Activated T-cell treated with anti-CD3 and anti-CD28 coated beads for 24 hours (primary cell): ENCODE measurements at regions not wholly inside any gene's neighbourhood (a gene's known extent, or its start where the extent isn't known, plus 50 kb on each side); places are given as distances from the start of the nearest gene placed in this dataset.

Experiments used
- DNase-seq: peaks from one replicate; pipeline ENCODE4 v3.0.0-alpha.2; 2020; ENCODE audit warnings: low read depth

GRCh38 chr3:59698091-59698490 is 648.3 kb upstream of the CFAP20DC start:
- DNase-seq, result no peak

DNA sequence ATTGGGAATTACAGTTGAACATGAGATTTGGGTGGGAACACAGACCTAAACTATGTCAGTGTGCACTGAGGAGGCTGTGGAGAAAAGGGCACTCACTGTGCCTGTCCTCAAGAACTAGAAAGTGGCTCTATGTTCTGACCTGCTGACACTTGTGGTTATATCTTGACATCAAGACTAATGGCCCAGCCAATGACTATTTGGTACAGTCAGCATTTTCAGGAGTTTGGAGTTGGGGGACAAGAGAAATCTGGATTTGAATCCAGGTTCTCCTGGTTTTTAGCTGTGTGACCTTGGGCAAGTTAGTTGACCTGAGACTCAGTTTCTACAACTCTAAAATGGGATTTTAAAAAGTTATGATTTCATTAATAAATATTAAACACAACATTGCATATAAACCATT is 647.0 kb upstream of the CFAP20DC start:
- DNase-seq, result no peak

- no peak for DNase-seq
Observed at GRCh38 chr3:59695860-59696259, 646.0 kb upstream of the CFAP20DC start.

DNA sequence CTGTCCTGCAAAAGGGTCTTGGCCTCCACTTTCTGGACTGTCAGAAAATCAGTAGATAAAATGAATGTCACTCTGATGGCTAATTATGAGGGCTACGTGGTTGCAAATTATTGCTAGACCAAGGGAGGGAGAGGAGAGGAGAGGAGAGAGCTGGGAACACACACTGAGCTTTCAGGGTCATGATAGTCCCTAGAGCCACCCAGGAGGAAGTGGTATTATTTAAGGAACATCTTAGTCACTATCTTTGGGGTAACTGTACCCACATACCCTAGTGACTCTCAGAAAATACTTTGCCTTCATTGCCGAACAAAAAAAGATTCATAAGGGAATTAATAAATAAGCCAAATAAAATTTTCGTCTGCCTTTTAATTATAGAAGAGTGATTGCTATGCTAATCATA is 642.3 kb upstream of the CFAP20DC start:
- no peak for DNase-seq

GRCh38 chr3:59690886-59691285 is 641.1 kb upstream of the CFAP20DC start:
- DNase-seq, result no peak

GRCh38 chr3:59688636-59689035 is 638.8 kb upstream of the CFAP20DC start:
- DNase-seq, result no peak

- DNase-seq, result no peak
Observed at GRCh38 chr3:59685432-59685831, 635.6 kb upstream of the CFAP20DC start.

- no peak for DNase-seq
Observed at GRCh38 chr3:59684766-59685165, 634.9 kb upstream of the CFAP20DC start.

DNA sequence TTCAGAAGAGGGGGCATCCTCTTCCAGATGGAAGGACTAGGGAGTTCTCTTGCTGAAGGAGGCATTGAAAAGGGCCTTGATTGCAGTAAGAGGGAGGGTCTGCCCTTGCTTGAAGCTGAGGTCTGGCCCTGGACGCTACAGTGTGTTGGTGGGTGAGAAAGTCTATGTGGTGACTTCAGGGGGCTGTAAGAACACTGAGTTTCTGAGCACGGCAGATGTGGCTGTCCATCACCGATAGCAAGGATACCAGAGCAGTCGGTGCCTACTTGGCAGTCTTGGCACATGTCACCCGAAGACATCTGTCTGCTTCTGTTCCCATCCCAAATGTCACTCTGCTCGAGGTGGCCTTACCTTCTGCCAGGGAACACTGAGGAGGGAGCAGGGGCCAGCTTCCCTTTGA is 631.1 kb upstream of the CFAP20DC start:
- DNase-seq, result no peak

- no peak for DNase-seq
Observed at GRCh38 chr3:59677747-59678702, 628.2 kb upstream of the CFAP20DC start.

DNA sequence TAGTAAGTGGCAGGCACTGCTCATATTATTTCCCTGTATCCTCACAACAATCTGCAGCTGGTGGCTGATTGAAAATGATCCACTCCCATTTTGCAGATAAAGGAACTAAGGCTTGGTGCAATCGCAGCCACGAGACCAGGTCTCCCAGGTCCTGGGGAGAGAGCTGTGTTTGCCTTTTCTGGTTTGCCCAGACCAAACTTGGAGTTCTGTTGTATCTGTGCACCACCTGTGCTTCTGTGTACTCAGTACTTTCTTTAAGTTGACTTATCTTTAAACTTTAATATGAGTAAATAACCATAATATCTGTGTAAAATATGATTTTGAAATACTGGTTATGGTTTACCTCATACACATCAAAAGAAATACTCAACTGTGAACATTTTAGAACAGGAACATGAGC is 625.7 kb upstream of the CFAP20DC start:
- no peak for DNase-seq

DNA sequence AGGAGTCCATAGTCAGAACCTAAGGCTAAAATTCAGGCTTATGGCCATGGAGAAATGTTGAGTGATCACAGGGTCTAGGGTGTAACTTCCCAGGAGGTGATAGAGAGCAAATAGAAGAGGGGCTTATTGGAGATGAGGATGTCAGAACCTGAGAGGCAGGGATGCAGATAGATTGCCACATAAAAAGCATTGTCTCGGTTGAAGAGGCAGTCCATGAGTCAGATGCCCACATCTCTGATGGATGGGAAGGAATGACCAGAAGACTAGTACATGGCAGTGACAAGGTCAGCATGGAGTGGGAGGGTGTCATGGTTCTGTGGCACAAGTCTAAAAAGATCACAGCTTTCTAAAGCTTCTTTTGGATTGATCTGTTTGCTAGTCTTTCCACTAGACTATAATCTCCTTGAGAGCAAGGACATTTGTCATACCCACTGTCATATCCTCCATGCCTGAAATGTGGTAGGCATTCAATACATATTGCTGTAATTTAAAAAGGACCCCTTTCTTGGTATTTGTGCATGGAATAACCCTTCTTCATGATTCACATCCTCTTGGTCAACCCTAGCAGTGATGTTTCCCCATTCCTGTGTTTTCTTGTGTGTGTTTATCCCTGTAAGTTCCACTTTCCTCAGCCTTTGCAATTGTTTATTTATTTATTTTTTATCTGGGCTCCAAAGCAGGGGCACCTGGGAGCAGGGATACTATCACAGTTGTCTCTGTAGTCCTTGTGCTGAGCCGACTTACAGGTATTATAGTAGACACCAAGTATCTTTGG is 613.4 kb upstream of the CFAP20DC start:
- DNase-seq, result no peak

GRCh38 chr3:59660852-59661625 is 611.2 kb upstream of the CFAP20DC start:
- DNase-seq, result no peak

DNA sequence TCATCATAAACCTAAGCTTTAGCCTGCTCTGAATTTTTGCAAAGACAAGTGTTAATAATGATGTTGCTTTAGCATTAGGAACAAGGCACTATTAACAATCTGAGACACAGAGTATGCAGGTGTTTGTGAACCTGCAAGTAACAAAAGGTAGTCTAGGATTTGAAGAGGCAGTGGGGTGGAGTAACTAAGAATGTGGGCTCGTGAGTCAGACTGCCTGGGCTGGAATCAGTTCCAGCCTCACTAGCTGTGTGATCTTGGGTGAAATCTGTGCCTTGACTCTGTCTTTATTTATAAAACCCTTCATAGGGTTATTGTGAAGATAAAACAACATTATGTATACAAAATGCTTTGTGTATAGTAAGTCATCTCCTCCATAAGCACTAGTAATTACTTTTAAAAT is 610.6 kb upstream of the CFAP20DC start:
- no peak for DNase-seq

- no peak for DNase-seq
Observed at GRCh38 chr3:59659755-59660154, 609.9 kb upstream of the CFAP20DC start.

- no peak for DNase-seq
Observed at GRCh38 chr3:59658866-59659265, 609.0 kb upstream of the CFAP20DC start.

DNA sequence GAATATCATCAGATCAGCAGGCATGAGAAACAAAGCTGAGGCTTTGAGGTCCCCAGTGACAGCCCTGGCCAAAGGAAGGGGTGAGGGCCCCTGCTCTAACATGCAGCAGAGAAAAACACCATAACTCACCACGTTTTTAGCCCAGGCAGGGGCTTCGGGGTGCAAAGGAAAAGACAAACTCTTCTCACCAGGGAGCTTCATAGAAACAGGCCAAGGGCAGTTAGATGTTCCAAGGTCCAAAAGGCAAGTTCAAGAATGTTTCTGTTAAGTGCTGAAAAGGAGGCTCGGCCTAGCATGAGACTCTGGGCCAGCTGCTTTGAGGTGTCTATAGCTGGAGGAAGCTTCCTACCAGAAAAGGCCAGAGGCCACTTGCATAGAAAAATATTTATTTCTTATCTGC is 608.4 kb upstream of the CFAP20DC start:
- DNase-seq, result no peak

DNA sequence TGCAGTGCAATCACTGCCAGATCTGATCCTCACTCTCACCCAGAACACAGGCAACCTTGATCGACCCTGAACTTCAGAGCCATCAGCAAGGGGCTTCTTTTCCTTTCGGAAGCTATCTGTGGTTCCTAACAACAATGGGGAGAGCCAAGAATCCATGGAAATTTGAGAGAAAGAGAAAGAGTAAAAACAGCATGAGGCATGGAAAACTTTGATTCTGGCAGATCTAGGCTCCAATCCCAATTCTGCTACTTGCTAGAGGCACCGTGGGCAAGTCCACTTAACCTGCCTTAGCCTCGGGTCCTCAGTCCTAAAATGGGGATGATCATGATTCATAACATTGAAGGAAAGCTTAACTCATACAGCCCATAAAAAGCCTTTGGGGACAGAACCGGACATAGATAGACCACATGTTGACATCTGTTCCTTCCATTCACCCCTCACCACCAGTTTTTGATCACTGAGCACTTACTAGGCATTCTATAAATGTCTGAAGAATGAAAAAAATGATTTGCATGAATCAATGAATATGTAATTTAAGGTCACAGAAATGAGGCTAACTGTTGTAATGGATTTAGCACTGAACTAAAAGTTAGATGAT is 605.7 kb upstream of the CFAP20DC start:
- DNase-seq, result no peak

DNA sequence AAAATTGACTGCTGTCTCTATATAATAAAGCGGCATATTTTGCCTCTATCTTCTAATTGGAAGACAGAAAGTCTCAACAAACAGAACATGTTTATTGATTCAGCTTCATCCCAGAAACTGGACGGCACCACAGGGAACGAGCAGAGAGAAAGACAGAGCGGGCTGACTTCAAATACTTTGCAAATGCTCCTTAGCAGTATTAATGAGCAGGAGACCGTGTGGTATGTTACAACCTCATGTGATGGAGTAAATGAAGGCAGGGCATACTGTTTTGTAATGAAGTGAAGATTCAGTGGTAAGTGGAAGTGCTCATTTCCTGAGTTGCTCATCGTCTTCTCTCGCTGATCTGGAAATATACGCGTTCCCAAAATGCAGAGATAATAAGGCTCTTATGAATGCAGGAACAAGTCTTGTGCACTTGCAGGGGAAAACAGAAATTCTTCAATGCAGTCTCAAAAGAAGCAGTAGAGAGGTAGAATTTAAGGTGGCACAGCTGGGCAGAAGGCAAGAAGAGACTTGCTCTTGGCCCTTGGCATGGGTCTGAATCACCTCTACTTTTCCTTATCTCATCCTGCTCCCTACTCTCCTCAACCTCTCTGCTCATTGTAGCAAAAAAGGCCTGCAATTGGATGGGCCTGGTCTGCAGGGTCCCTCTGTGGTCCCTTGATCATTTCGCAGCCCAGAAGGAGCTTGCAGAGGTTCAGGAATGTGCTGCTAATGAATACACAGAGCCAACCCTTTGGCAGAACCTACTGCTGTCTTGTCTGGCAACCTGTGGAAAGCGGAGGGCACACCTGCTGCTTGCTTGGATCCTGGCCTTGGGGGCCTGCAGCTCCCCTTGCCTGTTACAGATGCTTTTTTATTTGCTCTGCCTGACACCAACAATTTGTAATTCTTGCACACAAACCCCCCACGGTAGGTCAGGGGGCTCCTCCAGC is 604.9 kb upstream of the CFAP20DC start:
- no peak for DNase-seq

DNA sequence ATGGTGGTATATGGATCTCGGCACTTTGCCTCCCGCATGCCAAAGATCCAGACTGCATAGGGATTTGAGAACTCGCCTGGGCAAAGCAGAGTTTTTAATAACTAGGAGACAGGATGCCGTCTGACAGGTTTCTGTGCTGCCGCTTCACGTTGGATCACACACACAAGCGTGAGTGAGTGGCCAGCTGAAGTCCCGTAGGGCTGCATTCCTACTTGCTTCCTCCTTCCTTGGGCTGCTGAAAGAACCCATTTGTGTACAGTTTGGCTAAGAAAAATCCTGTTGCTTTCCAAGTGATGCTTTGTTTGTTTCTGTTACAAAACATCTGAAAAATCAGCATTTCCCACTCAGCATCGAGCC is 604.3 kb upstream of the CFAP20DC start:
- DNase-seq, result no peak
